ENCODE measurements at regions not wholly inside any gene's neighbourhood (a gene's known extent, or its start where the extent isn't known, plus 50 kb on each side); places are given as distances from the start of the nearest gene placed in this dataset.

DNA sequence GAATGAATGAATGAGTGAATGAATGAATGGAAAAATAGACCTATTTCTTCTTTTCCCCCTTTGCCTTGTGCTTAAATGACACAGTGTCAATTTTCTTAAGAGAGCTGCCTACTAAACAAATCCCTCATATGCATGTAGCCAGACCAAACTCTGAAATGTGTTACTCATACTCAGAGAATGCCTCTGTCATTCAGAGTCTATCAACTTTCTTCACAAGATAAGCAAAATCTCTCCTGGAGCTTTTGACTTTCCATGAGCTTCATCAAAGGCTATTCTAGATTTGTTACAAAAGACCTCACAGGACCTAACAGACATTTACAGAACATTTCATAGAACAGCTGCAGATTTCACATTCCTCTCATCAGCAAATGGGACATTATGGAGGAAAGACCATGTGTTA is 275.7 kb upstream of the MSX2 start:
- TF ChIP-seq, protein P1, sequence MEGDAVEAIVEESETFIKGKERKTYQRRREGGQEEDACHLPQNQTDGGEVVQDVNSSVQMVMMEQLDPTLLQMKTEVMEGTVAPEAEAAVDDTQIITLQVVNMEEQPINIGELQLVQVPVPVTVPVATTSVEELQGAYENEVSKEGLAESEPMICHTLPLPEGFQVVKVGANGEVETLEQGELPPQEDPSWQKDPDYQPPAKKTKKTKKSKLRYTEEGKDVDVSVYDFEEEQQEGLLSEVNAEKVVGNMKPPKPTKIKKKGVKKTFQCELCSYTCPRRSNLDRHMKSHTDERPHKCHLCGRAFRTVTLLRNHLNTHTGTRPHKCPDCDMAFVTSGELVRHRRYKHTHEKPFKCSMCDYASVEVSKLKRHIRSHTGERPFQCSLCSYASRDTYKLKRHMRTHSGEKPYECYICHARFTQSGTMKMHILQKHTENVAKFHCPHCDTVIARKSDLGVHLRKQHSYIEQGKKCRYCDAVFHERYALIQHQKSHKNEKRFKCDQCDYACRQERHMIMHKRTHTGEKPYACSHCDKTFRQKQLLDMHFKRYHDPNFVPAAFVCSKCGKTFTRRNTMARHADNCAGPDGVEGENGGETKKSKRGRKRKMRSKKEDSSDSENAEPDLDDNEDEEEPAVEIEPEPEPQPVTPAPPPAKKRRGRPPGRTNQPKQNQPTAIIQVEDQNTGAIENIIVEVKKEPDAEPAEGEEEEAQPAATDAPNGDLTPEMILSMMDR (conservative IDR thresholded peaks at IDR 0.05): no peak
- H3K27ac Mint-ChIP-seq: no peak overlapping the region
- Histone ChIP-seq H3K4me3 (ENCODE audit: low read length) (no peak overlapping the region), H3K9ac (ENCODE audit: extremely low read depth, low read length, poor library complexity, severe bottlenecking) (no peak overlapping the region), H3K27me3 (ENCODE audit: control insufficient read depth, insufficient read depth, low read length, poor library complexity, severe bottlenecking) (no peaks in the 10 kb centered on the region), H3K9me3 (ENCODE audit: control insufficient read depth, low read length) (peaks cover 24% of the 10 kb centered on the region), H3K4me1 (ENCODE audit: control insufficient read depth, insufficient read depth, low read length) (no peaks in the 10 kb centered on the region), H3K27ac (ENCODE audit: low read depth, low read length) (no peak overlapping the region), H3K36me3 (ENCODE audit: control insufficient read depth, insufficient read depth, low read length) (no peaks in the 10 kb centered on the region)
- H3K36me3 Mint-ChIP-seq (ENCODE audit: low read depth): no peaks in the 10 kb centered on the region
- peaks cover 6% of the 10 kb centered on the region for H3K27me3 Mint-ChIP-seq (ENCODE audit: insufficient read depth)
- no peak overlapping the region for H3K4me3 Mint-ChIP-seq
- no peak for DNase-seq
- H3K9me3 Mint-ChIP-seq: peaks cover 20% of the 10 kb centered on the region
- H3K4me1 Mint-ChIP-seq: peaks cover 2% of the 10 kb centered on the region

DNA sequence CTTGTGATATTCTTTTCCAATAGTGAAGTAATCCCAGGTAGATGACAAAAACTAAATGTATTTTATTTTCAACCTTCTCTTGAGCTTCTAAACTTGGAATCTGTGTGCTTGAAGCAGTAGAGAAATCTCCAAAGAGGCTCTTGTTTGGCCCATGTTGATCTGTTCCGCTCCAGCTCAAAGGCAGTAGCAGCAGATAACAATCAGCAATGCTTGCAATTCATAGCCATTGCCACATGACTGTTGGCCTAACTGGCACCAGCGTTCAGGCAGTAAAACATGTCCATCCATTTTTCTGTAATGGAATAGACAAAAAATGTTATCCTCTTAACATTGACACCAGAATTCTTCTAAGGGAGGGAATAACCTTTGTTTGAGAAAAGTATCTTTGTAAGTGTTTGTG is 270.7 kb upstream of the MSX2 start:
- Mint-ChIP-seq H3K27me3 (ENCODE audit: insufficient read depth) (peaks cover 3% of the 10 kb centered on the region), H3K4me3 (no peak overlapping the region), H3K27ac (no peak overlapping the region), H3K4me1 (peaks cover 13% of the 10 kb centered on the region), H3K36me3 (ENCODE audit: low read depth) (no peaks in the 10 kb centered on the region), H3K9me3 (peaks cover 12% of the 10 kb centered on the region)
- no peaks in the 10 kb centered on the region for H3K36me3 ChIP-seq (ENCODE audit: control insufficient read depth, insufficient read depth, low read length)
- no peak for DNase-seq
- H3K4me3 ChIP-seq (ENCODE audit: low read length): no peak overlapping the region
- peaks cover 17% of the 10 kb centered on the region for H3K9me3 ChIP-seq (ENCODE audit: control insufficient read depth, low read length)
- no peaks in the 10 kb centered on the region for H3K4me1 ChIP-seq (ENCODE audit: control insufficient read depth, insufficient read depth, low read length)
- TF ChIP-seq, protein P1 (conservative IDR thresholded peaks at IDR 0.05): no peak
- 91 to 100% methylated on average over 1 to 2 of the region's 2 CpGs for whole genome bisulfite sequencing, 2 experiments (ENCODE audit: insufficient coverage in 1 of 2, insufficient read length in 1 of 2)
- no peak overlapping the region for H3K27ac ChIP-seq (ENCODE audit: low read depth, low read length)
- no peak overlapping the region for H3K9ac ChIP-seq (ENCODE audit: extremely low read depth, low read length, poor library complexity, severe bottlenecking)
- H3K27me3 ChIP-seq (ENCODE audit: control insufficient read depth, insufficient read depth, low read length, poor library complexity, severe bottlenecking): no peaks in the 10 kb centered on the region

DNA sequence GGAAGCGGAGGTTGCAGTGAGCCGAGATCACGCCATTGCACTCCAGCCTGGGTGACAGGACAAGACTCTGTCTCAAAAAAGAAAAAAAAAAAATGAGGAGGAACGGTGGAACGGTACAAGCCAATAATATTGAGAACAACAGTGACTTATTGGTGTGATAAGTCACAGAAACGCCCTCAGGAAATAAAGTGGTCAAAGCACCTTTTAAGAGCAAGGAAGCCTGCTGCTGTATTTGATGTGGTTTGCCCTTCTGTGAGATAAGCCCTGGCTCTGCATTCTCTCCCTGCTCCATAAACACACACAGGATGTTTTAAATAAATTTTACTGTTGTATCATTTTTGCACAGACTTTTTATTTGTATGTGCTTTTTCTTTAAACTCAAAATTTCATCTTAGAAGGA is 269.9 kb upstream of the MSX2 start:
- H3K27me3 Mint-ChIP-seq (ENCODE audit: insufficient read depth): peaks cover 3% of the 10 kb centered on the region
- Histone ChIP-seq H3K9me3 (ENCODE audit: control insufficient read depth, low read length) (peaks cover 17% of the 10 kb centered on the region), H3K4me1 (ENCODE audit: control insufficient read depth, insufficient read depth, low read length) (no peaks in the 10 kb centered on the region), H3K36me3 (ENCODE audit: control insufficient read depth, insufficient read depth, low read length) (no peaks in the 10 kb centered on the region), H3K27ac (ENCODE audit: low read depth, low read length) (no peak overlapping the region), H3K27me3 (ENCODE audit: control insufficient read depth, insufficient read depth, low read length, poor library complexity, severe bottlenecking) (no peaks in the 10 kb centered on the region), H3K9ac (ENCODE audit: extremely low read depth, low read length, poor library complexity, severe bottlenecking) (no peak overlapping the region), H3K4me3 (ENCODE audit: low read length) (no peak overlapping the region)
- H3K4me3 Mint-ChIP-seq: no peak overlapping the region
- H3K9me3 Mint-ChIP-seq: peaks cover 8% of the 10 kb centered on the region
- no peak overlapping the region for H3K27ac Mint-ChIP-seq
- no peaks in the 10 kb centered on the region for H3K36me3 Mint-ChIP-seq (ENCODE audit: low read depth)
- TF ChIP-seq, protein P1 (conservative IDR thresholded peaks at IDR 0.05): no peak
- peaks cover 13% of the 10 kb centered on the region for H3K4me1 Mint-ChIP-seq
- 88 to 94% methylated on average over 6 of the region's 6 CpGs for WGBS, 2 experiments (ENCODE audit: insufficient coverage in 1 of 2, insufficient read length in 1 of 2)
- no peak for DNase-seq

Data from endodermal cell (in vitro differentiated cells).